H1 (cell line): ENCODE measurements at regions not wholly inside any gene's neighbourhood (a gene's known extent, or its start where the extent isn't known, plus 50 kb on each side); places are given as distances from the start of the nearest gene placed in this dataset.

Experiments used
- EGR1 ChIP-seq: IDR thresholded peaks from 2 replicates; pipeline ENCODE4 v1.6.1; 2011; ENCODE audit warnings: low read depth, low read length, borderline replicate concordance
- GABPA ChIP-seq: IDR thresholded peaks from 2 replicates; pipeline ENCODE4 v1.6.1; 2011; ENCODE audit warnings: mild to moderate bottlenecking, low read length, moderate library complexity, borderline replicate concordance; ENCODE audit not compliant: insufficient read depth
- RFX5 ChIP-seq: IDR thresholded peaks from 2 replicates; pipeline ENCODE4 v1.6.1; 2011; ENCODE audit warnings: low read depth, low read length, improper control_type of control experiment, borderline replicate concordance
- ZNF274 ChIP-seq: IDR thresholded peaks from 2 replicates; pipeline ENCODE4 v1.7.0; 2012; ENCODE audit warnings: low read length, borderline replicate concordance; ENCODE audit errors: extremely low read depth

- TF ChIP-seq RFX5 (no peak), EGR1 (no peak), GABPA (no peak), ZNF274 (no peak)
Measured at GRCh38 chr7:109354000-109354399, 784.3 kb downstream of the DNAJB9 start (continued).
